IMR-90 (cell line): ENCODE measurements at regions not wholly inside any gene's neighbourhood (a gene's known extent, or its start where the extent isn't known, plus 50 kb on each side); places are given as distances from the start of the nearest gene placed in this dataset.

ENCODE experiments used
- ATAC-seq: fragments of 200-7000 bp; cut with Tn5 transposase; 2 replicates; pipeline ENCODE4 v1.9.1; 2020; ENCODE audit warnings: low read depth, mild to moderate bottlenecking, moderate library complexity
- BruUV-seq: library from RNA; stranded (reverse); fragments of 400-500 nt; replicated peaks from 2 replicates; lab custom pipeline; 2021; lab: Mats Ljungman, UMichigan
- CTCF ChIA-PET: fragments of 300-600 bp; formaldehyde crosslinking; extraction: SDS; loops from one replicate; lab custom pipeline; 2021; ENCODE audit warnings: antibody characterized with exemption; lab: Yijun Ruan, JAX
- POLR2A ChIA-PET: fragments of 300-600 bp; sonication (Branson Sonifier 250); formaldehyde crosslinking; loops from one replicate; lab custom pipeline; 2022; ENCODE audit warnings: antibody characterized with exemption; ENCODE audit not compliant: unreplicated experiment; lab: Charles Lee
- DNase-seq: peaks from one replicate; pipeline ENCODE4 v3.0.0; 2013
- H2AFZ ChIP-seq: replicated peaks from 2 replicates; pipeline ENCODE3; 2013; ENCODE audit warnings: low read length, mild to moderate bottlenecking; ENCODE audit not compliant: poor library complexity
- H2AK5ac ChIP-seq: 2 replicates; pipeline ENCODE4 v1.6.1; 2013; ENCODE audit warnings: low read depth, low read length, inconsistent platforms
- H2AK9ac ChIP-seq: replicated peaks from 2 replicates; pipeline ENCODE3; 2013; ENCODE audit warnings: mild to moderate bottlenecking, low read depth, low read length, moderate library complexity; ENCODE audit not compliant: poor library complexity
- H2BK120ac ChIP-seq: 2 replicates; pipeline ENCODE4 v1.6.1; 2013; ENCODE audit warnings: low read depth, low read length, inconsistent platforms
- H2BK15ac ChIP-seq: 3 replicates; pipeline ENCODE4 v1.6.1; 2013; ENCODE audit warnings: low read depth, low read length, inconsistent platforms
- H2BK20ac ChIP-seq: 2 replicates; pipeline ENCODE4 v1.6.1; 2013; ENCODE audit warnings: low read depth, mild to moderate bottlenecking, inconsistent platforms, low read length, moderate library complexity
- H2BK5ac ChIP-seq: 2 replicates; pipeline ENCODE4 v1.6.1; 2013; ENCODE audit warnings: mild to moderate bottlenecking, low read depth, low read length, inconsistent platforms; ENCODE audit not compliant: poor library complexity, severe bottlenecking
- H3K14ac ChIP-seq: replicated peaks from 2 replicates; pipeline ENCODE4 v1.6.1; 2013; ENCODE audit warnings: low read depth, low read length, inconsistent platforms
- H3K18ac ChIP-seq: 2 replicates; pipeline ENCODE4 v1.6.1; 2013; ENCODE audit warnings: low read depth, low read length, control low read depth
- H3K23ac ChIP-seq: 2 replicates; pipeline ENCODE4 v1.6.1; 2013; ENCODE audit warnings: low read depth, low read length, inconsistent platforms
- H3K27ac ChIP-seq: 2 replicates; pipeline ENCODE4 v1.5.1; 2013; ENCODE audit warnings: mild to moderate bottlenecking, control low read depth, low read length; ENCODE audit not compliant: insufficient read depth
- H3K27me3 ChIP-seq: 2 replicates; pipeline ENCODE4 v1.6.1; 2013; ENCODE audit warnings: low read length; ENCODE audit not compliant: control insufficient read depth, insufficient read depth
- H3K36me3 ChIP-seq: 2 replicates; pipeline ENCODE4 v1.6.1; 2013; ENCODE audit warnings: low read length, mixed read lengths; ENCODE audit not compliant: control insufficient read depth, insufficient read depth
- H3K4ac ChIP-seq: 2 replicates; pipeline ENCODE4 v1.6.1; 2013; ENCODE audit warnings: low read depth, low read length, inconsistent platforms
- H3K4me1 ChIP-seq: 2 replicates; pipeline ENCODE4 v1.6.1; 2013; ENCODE audit warnings: low read length, mixed read lengths; ENCODE audit not compliant: control insufficient read depth, insufficient read depth
- H3K4me2 ChIP-seq: 2 replicates; pipeline ENCODE4 v1.6.1; 2013; ENCODE audit warnings: low read depth, mild to moderate bottlenecking, control low read depth, low read length, moderate library complexity
- H3K4me3 ChIP-seq: 2 replicates; pipeline ENCODE4 v1.5.1; 2013; ENCODE audit warnings: low read depth, mild to moderate bottlenecking, control low read depth, low read length, moderate library complexity; ENCODE audit not compliant: insufficient read depth
- H3K56ac ChIP-seq: 2 replicates; pipeline ENCODE4 v1.6.1; 2013; ENCODE audit warnings: low read length, inconsistent platforms; ENCODE audit not compliant: insufficient read depth; ENCODE audit errors: extremely low read depth
- H3K79me1 ChIP-seq, 2 experiments: 2 replicates each; pipeline ENCODE4 v1.6.1; 2013; ENCODE audit warnings: low read length in 2 of 2, inconsistent platforms in 1 of 2, low read depth in 1 of 2
- H3K9ac ChIP-seq: 2 replicates; pipeline ENCODE4 v1.6.1; 2013; ENCODE audit warnings: low read depth, low read length, control low read depth
- H3K9me1 ChIP-seq: 2 replicates; pipeline ENCODE4 v1.6.1; 2013; ENCODE audit warnings: low read length, inconsistent platforms; ENCODE audit not compliant: insufficient read depth
- H3K9me3 ChIP-seq: 2 replicates; pipeline ENCODE4 v1.6.1; 2013; ENCODE audit warnings: low read length; ENCODE audit not compliant: control insufficient read depth, insufficient read depth
- H4K20me1 ChIP-seq: 2 replicates; pipeline ENCODE4 v1.6.1; 2013; ENCODE audit warnings: low read length, inconsistent platforms; ENCODE audit not compliant: insufficient read depth
- H4K5ac ChIP-seq: 2 replicates; pipeline ENCODE4 v1.6.1; 2013; ENCODE audit warnings: mild to moderate bottlenecking, low read depth, low read length, control low read depth
- H4K8ac ChIP-seq, 2 experiments: 2 replicates each; pipeline ENCODE4 v1.6.1; 2013; ENCODE audit warnings: low read depth in 2 of 2, low read length in 2 of 2, control low read depth in 1 of 2, inconsistent platforms in 1 of 2
- H4K91ac ChIP-seq: 2 replicates; pipeline ENCODE4 v1.6.1; 2013; ENCODE audit warnings: low read depth, low read length, inconsistent platforms; ENCODE audit not compliant: insufficient read depth
- CEBPB ChIP-seq: IDR thresholded peaks from 2 replicates; pipeline ENCODE4 v1.6.1; 2012; ENCODE audit warnings: low read depth, low read length, improper control_type of control experiment
- CTCF ChIP-seq: conservative IDR thresholded peaks from 2 replicates; pipeline ENCODE4 v1.5.1; 2012; ENCODE audit warnings: mild to moderate bottlenecking, low read depth, low read length, improper control_type of control experiment
- ELK1 ChIP-seq: fragments of 150-350 bp; IDR thresholded peaks from 2 replicates; pipeline ENCODE4 v1.6.1; 2016; ENCODE audit warnings: low read depth, mild to moderate bottlenecking, low read length, moderate library complexity, borderline replicate concordance
- FOS ChIP-seq: fragments of 150-350 bp; IDR thresholded peaks from 2 replicates; pipeline ENCODE4 v1.6.1; 2016; ENCODE audit warnings: low read depth, low read length
- MXI1 ChIP-seq: IDR thresholded peaks from 2 replicates; pipeline ENCODE4 v1.6.1; 2012; ENCODE audit warnings: low read depth, mild to moderate bottlenecking, low read length, moderate library complexity, borderline replicate concordance
- POLR2A ChIP-seq: IDR thresholded peaks from 2 replicates; pipeline ENCODE4 v1.6.1; 2012; ENCODE audit warnings: mild to moderate bottlenecking, low read depth, low read length
- RCOR1 ChIP-seq: IDR thresholded peaks from 2 replicates; pipeline ENCODE4 v1.6.1; 2012; ENCODE audit warnings: mild to moderate bottlenecking, low read length, improper control_type of control experiment; ENCODE audit not compliant: insufficient replicate concordance
- RFX5 ChIP-seq: IDR thresholded peaks from 2 replicates; pipeline ENCODE4 v1.8.0; 2012; ENCODE audit warnings: low read depth, mild to moderate bottlenecking, low read length, moderate library complexity
- WGBS, 2 experiments: methylation state at CpG; one replicate each; pipeline versions ENCODE4 v1.1.5 to v1.1.7; 2013; ENCODE audit warnings: missing lambda C conversion rate in 2 of 2; ENCODE audit not compliant: insufficient read length in 1 of 2; ENCODE audit errors: extremely low coverage in 2 of 2; 5-methylcytosine and 5-hydroxymethylcytosine counted together
- dilution Hi-C: fragments of 300-500 bp; cut with HindIII; formaldehyde crosslinking; loops from one replicate; pipeline ENCODE4 v1.14.3; 2018; ENCODE audit warnings: low sequenced_read_pairs; ENCODE audit not compliant: unreplicated experiment
- in situ Hi-C: fragments of 300-500 bp; cut with MboI; formaldehyde crosslinking; loops from 3 replicates; pipeline ENCODE4 v1.14.3; 2019; ENCODE audit warnings: low sequenced_read_pairs, inconsistent platforms, mixed read lengths
- intact Hi-C: fragments of 100-400 bp; cut with micrococcal nuclease; formaldehyde crosslinking; loops from 2 replicates; pipeline ENCODE4 v1.10.0; 2022

DNA sequence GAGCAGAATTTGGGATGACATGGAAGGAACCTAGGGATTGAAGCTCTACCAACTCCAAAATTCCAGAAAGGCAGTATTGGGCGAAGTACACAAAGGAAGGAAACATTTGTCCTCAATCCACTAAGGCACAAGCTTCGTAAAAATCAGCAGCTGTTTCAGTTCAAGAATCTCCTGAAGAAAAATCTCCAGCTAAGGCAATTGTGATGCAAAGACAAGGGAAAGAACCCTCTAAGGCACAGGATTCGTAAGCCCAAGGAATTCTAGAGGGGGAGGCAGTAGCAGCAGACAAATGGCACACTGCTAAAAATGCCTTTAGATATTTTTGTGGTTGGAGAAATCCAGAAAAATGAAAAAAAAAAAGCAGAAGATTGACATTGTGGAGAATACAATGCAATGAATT is 64.5 kb upstream of the PLPPR5 start:
- H3K79me1 ChIP-seq: no peaks in the 10 kb centered on the region
- no peak overlapping the region for H3K14ac ChIP-seq
- in situ Hi-C loops (no loop called here), dilution Hi-C loops (no loop called here), intact Hi-C loops (no loop called here)
- no peak for TF ChIP-seq ELK1
- TF ChIP-seq CTCF: no peak
- TF ChIP-seq POLR2A: no peak
- TF ChIP-seq RCOR1: no peak
- TF ChIP-seq FOS: no peak
- TF ChIP-seq CEBPB: no peak
- TF ChIP-seq RFX5: no peak
- no peak for TF ChIP-seq MXI1
- H4K20me1 ChIP-seq: no peaks in the 10 kb centered on the region
- WGBS, 2 experiments: no CpG with 5 or more reads among the region's 3 CpGs
- H3K9ac ChIP-seq: no peak overlapping the region
- no peaks in the 10 kb centered on the region for H3K9me3 ChIP-seq
- no peak overlapping the region for H2BK5ac ChIP-seq
- no peak for ATAC-seq
- peaks cover 8% of the 10 kb centered on the region for H3K27me3 ChIP-seq
- H3K27ac ChIP-seq: no peak overlapping the region
- H2AFZ ChIP-seq: no peak overlapping the region
- no peak overlapping the region for H2AK5ac ChIP-seq
- no peak overlapping the region for H3K56ac ChIP-seq
- H4K5ac ChIP-seq: no peak overlapping the region
- H3K18ac ChIP-seq: no peak overlapping the region
- no peaks in the 10 kb centered on the region for H3K9me1 ChIP-seq
- no peak overlapping the region for H2BK20ac ChIP-seq
- POLR2A ChIA-PET: no interaction called here
- H3K23ac ChIP-seq: no peak overlapping the region
- H4K91ac ChIP-seq: no peak overlapping the region
- H2BK120ac ChIP-seq: no peak overlapping the region
- CTCF ChIA-PET: no interaction called here
- H4K8ac ChIP-seq: no peak overlapping the region
- no peak overlapping the region for H3K4me3 ChIP-seq
- no peaks in the 10 kb centered on the region for H3K36me3 ChIP-seq
- no TSS peak for BruUV-seq
- H2BK15ac ChIP-seq: no peak overlapping the region
- H3K4me1 ChIP-seq: no peaks in the 10 kb centered on the region
- H2AK9ac ChIP-seq: no peak overlapping the region
- H3K4me2 ChIP-seq: no peak overlapping the region
- DNase-seq: no peak
- H3K4ac ChIP-seq: no peak overlapping the region
